Subcutaneous abdominal adipose tissue (tissue), 5 donors: ENCODE measurements at regions not wholly inside any gene's neighbourhood (a gene's known extent, or its start where the extent isn't known, plus 50 kb on each side); places are given as distances from the start of the nearest gene placed in this dataset.

Experiments
- H3K27ac ChIP-seq: one replicate; pipeline ENCODE4 v1.7.0; 2013; ENCODE audit warnings: low read depth, mild to moderate bottlenecking, inconsistent platforms, low read length, moderate library complexity
- H3K27me3 ChIP-seq, 5 donors: one replicate each; pipeline ENCODE4 v1.7.0; 2013; ENCODE audit warnings: low read length in 5 of 5, inconsistent platforms in 1 of 5; ENCODE audit not compliant: control insufficient read depth in 5 of 5, insufficient read depth in 4 of 5
- H3K36me3 ChIP-seq, 5 donors: one replicate each; pipeline ENCODE4 v1.7.0; 2013; ENCODE audit warnings: low read length in 5 of 5; ENCODE audit not compliant: control insufficient read depth in 5 of 5, insufficient read depth in 5 of 5
- H3K4me1 ChIP-seq, 5 donors: one replicate each; pipeline ENCODE4 v1.7.0; 2013; ENCODE audit warnings: low read length in 5 of 5, mild to moderate bottlenecking in 3 of 5, moderate library complexity in 1 of 5; ENCODE audit not compliant: control insufficient read depth in 5 of 5, insufficient read depth in 5 of 5
- H3K4me3 ChIP-seq, 5 donors: one replicate each; pipeline ENCODE4 v1.7.0; 2013; ENCODE audit warnings: low read length in 5 of 5, low read depth in 1 of 5
- H3K9ac ChIP-seq, 5 donors: one replicate each; pipeline ENCODE4 v1.7.0; 2013; ENCODE audit warnings: low read length in 5 of 5, mild to moderate bottlenecking in 4 of 5, moderate library complexity in 3 of 5
- H3K9me3 ChIP-seq, 5 donors: one replicate each; pipeline ENCODE4 v1.7.0; 2013; ENCODE audit warnings: low read length in 5 of 5; ENCODE audit not compliant: control insufficient read depth in 5 of 5
- donor health status: healthy.
- donor health status: healthy.
- donor health status: healthy.
- donor health status: healthy.
- donor health status: healthy.

GRCh38 chr3:21109056-21109455 is 642.0 kb downstream of the ZNF385D start:
- H3K4me3 ChIP-seq = no peak overlapping the region
- H3K27ac ChIP-seq = no peak overlapping the region
- peaks cover 0 to 7% (median 2%) of the 10 kb centered on the region in 5 donors for H3K9me3 ChIP-seq
- no peak overlapping the region for H3K9ac ChIP-seq
- no peaks in the 10 kb centered on the region for H3K27me3 ChIP-seq
- H3K36me3 ChIP-seq = no peaks in the 10 kb centered on the region
- no peaks in the 10 kb centered on the region for H3K4me1 ChIP-seq

GRCh38 chr3:21105784-21106183 is 645.2 kb downstream of the ZNF385D start:
- Histone ChIP-seq H3K9ac (no peak overlapping the region), H3K9me3 (peaks cover 0 to 15% (median 8%) of the 10 kb centered on the region in 5 donors), H3K27me3 (no peaks in the 10 kb centered on the region), H3K4me3 (no peak overlapping the region), H3K36me3 (no peaks in the 10 kb centered on the region), H3K27ac (no peak overlapping the region), H3K4me1 (no peaks in the 10 kb centered on the region)

GRCh38 chr3:21100656-21101359 is 650.2 kb downstream of the ZNF385D start:
- Histone ChIP-seq H3K4me3 (no peak overlapping the region), H3K9ac (no peak overlapping the region), H3K36me3 (no peaks in the 10 kb centered on the region), H3K27me3 (no peaks in the 10 kb centered on the region), H3K4me1 (no peaks in the 10 kb centered on the region), H3K9me3 (peaks cover 0 to 16% (median 7%) of the 10 kb centered on the region in 5 donors), H3K27ac (no peak overlapping the region)

GRCh38 chr3:21094686-21095085 is 656.3 kb downstream of the ZNF385D start:
- no peaks in the 10 kb centered on the region for H3K9me3 ChIP-seq

GRCh38 chr3:21073561-21073960 is 677.4 kb downstream of the ZNF385D start:
- no peaks in the 10 kb centered on the region for H3K27me3 ChIP-seq
- no peak overlapping the region for H3K9ac ChIP-seq
- no peak overlapping the region for H3K27ac ChIP-seq
- H3K4me1 ChIP-seq = no peaks in the 10 kb centered on the region
- no peak overlapping the region for H3K4me3 ChIP-seq
- no peaks in the 10 kb centered on the region for H3K36me3 ChIP-seq
- H3K9me3 ChIP-seq = peaks cover 0 to 4% (median 4%) of the 10 kb centered on the region in 5 donors

More at GRCh38 chr3:21094686-21095085, 656.3 kb downstream of the ZNF385D start:
- Histone ChIP-seq H3K4me3 (no peak overlapping the region), H3K4me1 (no peaks in the 10 kb centered on the region), H3K27ac (no peak overlapping the region), H3K27me3 (no peaks in the 10 kb centered on the region), H3K9ac (no peak overlapping the region), H3K36me3 (no peaks in the 10 kb centered on the region)

GRCh38 chr3:21067031-21067813 is 683.8 kb downstream of the ZNF385D start:
- H3K4me1 ChIP-seq = peaks cover 0 to 8% (median 3%) of the 10 kb centered on the region in 5 donors
- no peaks in the 10 kb centered on the region for H3K27me3 ChIP-seq
- H3K9ac ChIP-seq = no peak overlapping the region
- H3K4me3 ChIP-seq = no peak overlapping the region
- H3K27ac ChIP-seq = no peak overlapping the region
- no peaks in the 10 kb centered on the region for H3K9me3 ChIP-seq
- H3K36me3 ChIP-seq = no peaks in the 10 kb centered on the region

GRCh38 chr3:21062831-21063294 is 688.1 kb downstream of the ZNF385D start:
- Histone ChIP-seq H3K9me3 (no peaks in the 10 kb centered on the region), H3K27ac (no peak overlapping the region), H3K4me1 (peaks cover 3 to 12% (median 8%) of the 10 kb centered on the region in 5 donors), H3K4me3 (no peak overlapping the region), H3K27me3 (no peaks in the 10 kb centered on the region), H3K36me3 (no peaks in the 10 kb centered on the region), H3K9ac (no peak overlapping the region)

GRCh38 chr3:21059404-21059803 is 691.6 kb downstream of the ZNF385D start:
- Histone ChIP-seq H3K9ac (no peak overlapping the region), H3K27me3 (no peaks in the 10 kb centered on the region), H3K36me3 (no peaks in the 10 kb centered on the region), H3K27ac (no peak overlapping the region), H3K4me1 (peaks cover 5 to 12% (median 8%) of the 10 kb centered on the region in 5 donors), H3K4me3 (no peak overlapping the region), H3K9me3 (no peaks in the 10 kb centered on the region)

- H3K4me1 ChIP-seq = peaks cover 0 to 9% (median 3%) of the 10 kb centered on the region in 5 donors
- no peaks in the 10 kb centered on the region for H3K27me3 ChIP-seq
- no peak overlapping the region for H3K9ac ChIP-seq
Measured at GRCh38 chr3:21056293-21056692, 694.7 kb downstream of the ZNF385D start.

GRCh38 chr3:21055015-21055414 is 696.0 kb downstream of the ZNF385D start:
- Histone ChIP-seq H3K36me3 (no peaks in the 10 kb centered on the region), H3K4me1 (peaks cover 0 to 9% (median 3%) of the 10 kb centered on the region in 5 donors), H3K27me3 (no peaks in the 10 kb centered on the region), H3K4me3 (no peak overlapping the region), H3K9ac (no peak overlapping the region), H3K9me3 (no peaks in the 10 kb centered on the region), H3K27ac (no peak overlapping the region)

More at GRCh38 chr3:21056293-21056692, 694.7 kb downstream of the ZNF385D start:
- no peak overlapping the region for H3K4me3 ChIP-seq
- H3K36me3 ChIP-seq = no peaks in the 10 kb centered on the region
- H3K9me3 ChIP-seq = no peaks in the 10 kb centered on the region
- no peak overlapping the region for H3K27ac ChIP-seq
